ENCODE measurements at regions not wholly inside any gene's neighbourhood (a gene's known extent, or its start where the extent isn't known, plus 50 kb on each side); places are given as distances from the start of the nearest gene placed in this dataset.
"Not testable (repeated sequence)": the region's sequence is repeated elsewhere in the genome, so short reads cannot be mapped to it uniquely, and the experiment has no call there.

GRCh38 chrY:9857919-9858318, 330.2 kb downstream of the TSPY10 start:
- H3K4me3 ChIP-seq (ENCODE audit: low read length); H3K27me3 ChIP-seq (ENCODE audit: control insufficient read depth, insufficient read depth); DNase-seq; H3K27ac ChIP-seq (ENCODE audit: low read length); H3K9me3 ChIP-seq (ENCODE audit: control insufficient read depth, low read length); intact Hi-C loops (cut with DNase I); H3K4me1 ChIP-seq (ENCODE audit: control insufficient read depth, insufficient read depth, low read length): not testable (repeated sequence)
- ATAC-seq = peak in 1 of 2 donors; percentile 69
- no CpG with 5 or more reads among the region's 4 CpGs for WGBS

- H3K27me3 ChIP-seq (ENCODE audit: control insufficient read depth, insufficient read depth); H3K4me1 ChIP-seq (ENCODE audit: control insufficient read depth, insufficient read depth, low read length); H3K27ac ChIP-seq (ENCODE audit: low read length); H3K4me3 ChIP-seq (ENCODE audit: low read length); DNase-seq; H3K9me3 ChIP-seq (ENCODE audit: control insufficient read depth, low read length); intact Hi-C loops (cut with DNase I): not testable (repeated sequence)
- ATAC-seq = peak in 1 of 2 donors; percentile 70
- no CpG with 5 or more reads among the region's 2 CpGs for WGBS
These were observed 330.7 kb downstream of the TSPY10 start for GRCh38 chrY:9858418-9858817.
